Activated naive CD8-positive, alpha-beta T cell treated with anti-CD3 and anti-CD28 coated beads, Interleukin-2, amount 10 ng/mL, durations not matched to agents 7 days and 5 days (primary cell): ENCODE measurements at regions not wholly inside any gene's neighbourhood (a gene's known extent, or its start where the extent isn't known, plus 50 kb on each side); places are given as distances from the start of the nearest gene placed in this dataset.

ENCODE experiments used
- ATAC-seq: fragments of 150-1000 bp; cut with Tn5 transposase; one replicate; pipeline ENCODE4 v1.10.0; 2021; ENCODE audit warnings: low read depth, moderate library complexity
- POLR2A ChIA-PET: fragments of 350-600 bp; sonication (Branson Sonifier 250); formaldehyde crosslinking; loops from one replicate; lab custom pipeline; 2021; ENCODE audit warnings: antibody characterized with exemption; lab: Charles Lee
- DNase-seq: peaks from one replicate; pipeline ENCODE4 v3.0.0; 2021
- H3K27ac Mint-ChIP-seq: one replicate; pipeline ENCODE4 v1.8.0; 2022; ENCODE audit warnings: mild to moderate bottlenecking, mixed read lengths
- H3K27me3 Mint-ChIP-seq: one replicate; pipeline ENCODE4 v1.8.0; 2022; ENCODE audit warnings: mild to moderate bottlenecking, moderate library complexity, mixed read lengths
- H3K36me3 Mint-ChIP-seq: one replicate; pipeline ENCODE4 v1.8.0; 2021; ENCODE audit warnings: mild to moderate bottlenecking, mixed read lengths
- H3K4me1 Mint-ChIP-seq: one replicate; pipeline ENCODE4 v1.8.0; 2021; ENCODE audit warnings: mixed read lengths
- H3K4me3 Mint-ChIP-seq: one replicate; pipeline ENCODE4 v1.8.0; 2022; ENCODE audit warnings: mild to moderate bottlenecking, moderate library complexity, mixed read lengths
- H3K9me3 Mint-ChIP-seq: one replicate; pipeline ENCODE4 v1.8.0; 2021; ENCODE audit warnings: mixed read lengths

GRCh38 chr6:4554645-4555044 is 221.6 kb upstream of the CDYL start:
- Mint-ChIP-seq H3K36me3 (no peaks in the 10 kb centered on the region), H3K4me3 (no peak overlapping the region), H3K27me3 (peaks cover 2% of the 10 kb centered on the region), H3K9me3 (no peaks in the 10 kb centered on the region), H3K27ac (no peak overlapping the region), H3K4me1 (no peaks in the 10 kb centered on the region)
- ATAC-seq (no peak), DNase-seq (no peak)
- POLR2A ChIA-PET, result no interaction called here

- Mint-ChIP-seq H3K4me3 (no peak overlapping the region), H3K9me3 (no peaks in the 10 kb centered on the region), H3K27me3 (peaks cover 2% of the 10 kb centered on the region), H3K4me1 (no peaks in the 10 kb centered on the region), H3K36me3 (no peaks in the 10 kb centered on the region), H3K27ac (no peak overlapping the region)
- ATAC-seq (no peak), DNase-seq (no peak)
- POLR2A ChIA-PET, result no interaction called here
Measured at GRCh38 chr6:4553387-4553786, 222.8 kb upstream of the CDYL start.

GRCh38 chr6:4550227-4550597 is 226.0 kb upstream of the CDYL start:
- H3K27me3 Mint-ChIP-seq, result peaks cover 4% of the 10 kb centered on the region
- no peaks in the 10 kb centered on the region for H3K36me3 Mint-ChIP-seq
- POLR2A ChIA-PET, result no interaction called here
- H3K4me1 Mint-ChIP-seq, result no peaks in the 10 kb centered on the region
- no peak overlapping the region for H3K4me3 Mint-ChIP-seq
- DNase-seq (no peak), ATAC-seq (no peak)
- H3K27ac Mint-ChIP-seq, result no peak overlapping the region
- no peaks in the 10 kb centered on the region for H3K9me3 Mint-ChIP-seq

GRCh38 chr6:4549556-4550226 is 226.5 kb upstream of the CDYL start:
- POLR2A ChIA-PET, result no interaction called here
- peaks cover 4% of the 10 kb centered on the region for H3K27me3 Mint-ChIP-seq
- ATAC-seq (no peak), DNase-seq (no peak)
- H3K4me1 Mint-ChIP-seq, result no peaks in the 10 kb centered on the region
- H3K36me3 Mint-ChIP-seq, result no peaks in the 10 kb centered on the region
- H3K9me3 Mint-ChIP-seq, result no peaks in the 10 kb centered on the region
- H3K4me3 Mint-ChIP-seq, result no peak overlapping the region
- no peak overlapping the region for H3K27ac Mint-ChIP-seq

- ATAC-seq (no peak), DNase-seq (no peak)
- H3K36me3 Mint-ChIP-seq, result no peaks in the 10 kb centered on the region
- H3K9me3 Mint-ChIP-seq, result peaks cover 2% of the 10 kb centered on the region
- no peak overlapping the region for H3K4me3 Mint-ChIP-seq
- H3K27ac Mint-ChIP-seq, result no peak overlapping the region
- H3K4me1 Mint-ChIP-seq, result no peaks in the 10 kb centered on the region
- peaks cover 17% of the 10 kb centered on the region for H3K27me3 Mint-ChIP-seq
- POLR2A ChIA-PET, result no interaction called here
Measured at GRCh38 chr6:4545893-4546292, 230.3 kb upstream of the CDYL start.

- POLR2A ChIA-PET, result no interaction called here
- no peaks in the 10 kb centered on the region for H3K36me3 Mint-ChIP-seq
- no peaks in the 10 kb centered on the region for H3K4me1 Mint-ChIP-seq
- no peak overlapping the region for H3K27ac Mint-ChIP-seq
- DNase-seq (no peak), ATAC-seq (no peak)
- H3K27me3 Mint-ChIP-seq, result peaks cover 17% of the 10 kb centered on the region
- peaks cover 2% of the 10 kb centered on the region for H3K9me3 Mint-ChIP-seq
- H3K4me3 Mint-ChIP-seq, result no peak overlapping the region
Measured at GRCh38 chr6:4543596-4543995, 232.6 kb upstream of the CDYL start.

- ATAC-seq (no peak), DNase-seq (no peak)
- H3K27ac Mint-ChIP-seq, result no peak overlapping the region
- POLR2A ChIA-PET, result no interaction called here
- H3K36me3 Mint-ChIP-seq, result no peaks in the 10 kb centered on the region
- H3K4me1 Mint-ChIP-seq, result no peaks in the 10 kb centered on the region
- no peak overlapping the region for H3K4me3 Mint-ChIP-seq
- H3K27me3 Mint-ChIP-seq, result peaks cover 30% of the 10 kb centered on the region
- peaks cover 4% of the 10 kb centered on the region for H3K9me3 Mint-ChIP-seq
Measured at GRCh38 chr6:4533576-4533975, 242.6 kb upstream of the CDYL start.

- POLR2A ChIA-PET, result no interaction called here
- ATAC-seq, result no peak
- H3K9me3 Mint-ChIP-seq, result peaks cover 4% of the 10 kb centered on the region
- H3K4me1 Mint-ChIP-seq, result no peaks in the 10 kb centered on the region
- no peak overlapping the region for H3K4me3 Mint-ChIP-seq
- peaks cover 24% of the 10 kb centered on the region for H3K27me3 Mint-ChIP-seq
- no peaks in the 10 kb centered on the region for H3K36me3 Mint-ChIP-seq
- no peak overlapping the region for H3K27ac Mint-ChIP-seq
- no peak for DNase-seq
Measured at GRCh38 chr6:4531406-4531805, 244.8 kb upstream of the CDYL start.

GRCh38 chr6:4522453-4522852 is 253.8 kb upstream of the CDYL start:
- POLR2A ChIA-PET, result no interaction called here

GRCh38 chr6:4521070-4521469 is 255.1 kb upstream of the CDYL start:
- Mint-ChIP-seq H3K4me3 (no peak overlapping the region), H3K4me1 (no peaks in the 10 kb centered on the region), H3K36me3 (peaks cover 2% of the 10 kb centered on the region), H3K27me3 (peaks cover 14% of the 10 kb centered on the region), H3K27ac (no peak overlapping the region), H3K9me3 (no peaks in the 10 kb centered on the region)
- POLR2A ChIA-PET, result no interaction called here
- no peak for DNase-seq
- ATAC-seq, result no peak

More at GRCh38 chr6:4522453-4522852, 253.8 kb upstream of the CDYL start:
- H3K27ac Mint-ChIP-seq, result no peak overlapping the region
- peaks cover 2% of the 10 kb centered on the region for H3K36me3 Mint-ChIP-seq
- no peaks in the 10 kb centered on the region for H3K4me1 Mint-ChIP-seq
- no peaks in the 10 kb centered on the region for H3K9me3 Mint-ChIP-seq
- DNase-seq, result no peak
- ATAC-seq, result no peak
- no peak overlapping the region for H3K4me3 Mint-ChIP-seq
- H3K27me3 Mint-ChIP-seq, result peaks cover 22% of the 10 kb centered on the region

- POLR2A ChIA-PET, result no interaction called here
- Mint-ChIP-seq H3K36me3 (peaks cover 2% of the 10 kb centered on the region), H3K27ac (no peak overlapping the region), H3K27me3 (peaks cover 15% of the 10 kb centered on the region), H3K4me1 (no peaks in the 10 kb centered on the region), H3K9me3 (no peaks in the 10 kb centered on the region), H3K4me3 (no peak overlapping the region)
- no peak for DNase-seq
- no peak for ATAC-seq
Measured at GRCh38 chr6:4518506-4518905, 257.7 kb upstream of the CDYL start.

GRCh38 chr6:4516206-4516605 is 260.0 kb upstream of the CDYL start:
- no peaks in the 10 kb centered on the region for H3K36me3 Mint-ChIP-seq
- H3K4me1 Mint-ChIP-seq, result no peaks in the 10 kb centered on the region
- H3K27ac Mint-ChIP-seq, result no peak overlapping the region
- no peaks in the 10 kb centered on the region for H3K9me3 Mint-ChIP-seq
- peaks cover 7% of the 10 kb centered on the region for H3K27me3 Mint-ChIP-seq
- POLR2A ChIA-PET, result no interaction called here
- DNase-seq (no peak), ATAC-seq (no peak)
- no peak overlapping the region for H3K4me3 Mint-ChIP-seq

GRCh38 chr6:4513561-4513960 is 262.6 kb upstream of the CDYL start:
- no peak for ATAC-seq
- Mint-ChIP-seq H3K27ac (no peak overlapping the region), H3K27me3 (peaks cover 5% of the 10 kb centered on the region), H3K4me1 (no peaks in the 10 kb centered on the region), H3K4me3 (no peak overlapping the region), H3K36me3 (no peaks in the 10 kb centered on the region), H3K9me3 (peaks cover 3% of the 10 kb centered on the region)
- POLR2A ChIA-PET, result no interaction called here
- DNase-seq, result no peak

- H3K27ac Mint-ChIP-seq, result no peak overlapping the region
- no peak overlapping the region for H3K4me3 Mint-ChIP-seq
- POLR2A ChIA-PET, result no interaction called here
- peaks cover 5% of the 10 kb centered on the region for H3K27me3 Mint-ChIP-seq
- no peak for DNase-seq
- no peak for ATAC-seq
- H3K9me3 Mint-ChIP-seq, result peaks cover 4% of the 10 kb centered on the region
- no peaks in the 10 kb centered on the region for H3K4me1 Mint-ChIP-seq
- no peaks in the 10 kb centered on the region for H3K36me3 Mint-ChIP-seq
Measured at GRCh38 chr6:4512051-4512471, 264.1 kb upstream of the CDYL start.

GRCh38 chr6:4511641-4512020 is 264.6 kb upstream of the CDYL start:
- Mint-ChIP-seq H3K27ac (no peak overlapping the region), H3K36me3 (no peaks in the 10 kb centered on the region), H3K4me1 (no peaks in the 10 kb centered on the region), H3K4me3 (no peak overlapping the region), H3K27me3 (peaks cover 5% of the 10 kb centered on the region), H3K9me3 (peaks cover 4% of the 10 kb centered on the region)
- POLR2A ChIA-PET, result no interaction called here
- no peak for DNase-seq
- ATAC-seq, result no peak
